Activated CD4-positive, alpha-beta T cell treated with anti-CD3 and anti-CD28 coated beads, Interleukin-2, amount 10 ng/mL, durations not matched to agents 24 days and 14 days (primary cell): ENCODE measurements at regions not wholly inside any gene's neighbourhood (a gene's known extent, or its start where the extent isn't known, plus 50 kb on each side); places are given as distances from the start of the nearest gene placed in this dataset.

Experiments used
- DNase-seq: peaks from one replicate; pipeline ENCODE4 v3.0.0; 2022
- H3K27ac Mint-ChIP-seq: one replicate; pipeline ENCODE4 v1.8.0; 2022; ENCODE audit warnings: mild to moderate bottlenecking, mixed read lengths
- H3K27me3 Mint-ChIP-seq: one replicate; pipeline ENCODE4 v1.8.0; 2022; ENCODE audit warnings: mixed read lengths
- H3K36me3 Mint-ChIP-seq: one replicate; pipeline ENCODE4 v1.8.0; 2022; ENCODE audit warnings: low read depth, mild to moderate bottlenecking, mixed read lengths
- H3K4me1 Mint-ChIP-seq: one replicate; pipeline ENCODE4 v1.8.0; 2021; ENCODE audit warnings: mixed read lengths
- H3K4me3 Mint-ChIP-seq: one replicate; pipeline ENCODE4 v1.8.0; 2022; ENCODE audit warnings: mild to moderate bottlenecking, moderate library complexity, mixed read lengths
- H3K9me3 Mint-ChIP-seq: one replicate; pipeline ENCODE4 v1.8.0; 2021; ENCODE audit warnings: mixed read lengths
- intact Hi-C: fragments of 100-400 bp; cut with micrococcal nuclease; formaldehyde crosslinking; loops from one replicate; pipeline ENCODE4 v1.15.1; 2023

DNA sequence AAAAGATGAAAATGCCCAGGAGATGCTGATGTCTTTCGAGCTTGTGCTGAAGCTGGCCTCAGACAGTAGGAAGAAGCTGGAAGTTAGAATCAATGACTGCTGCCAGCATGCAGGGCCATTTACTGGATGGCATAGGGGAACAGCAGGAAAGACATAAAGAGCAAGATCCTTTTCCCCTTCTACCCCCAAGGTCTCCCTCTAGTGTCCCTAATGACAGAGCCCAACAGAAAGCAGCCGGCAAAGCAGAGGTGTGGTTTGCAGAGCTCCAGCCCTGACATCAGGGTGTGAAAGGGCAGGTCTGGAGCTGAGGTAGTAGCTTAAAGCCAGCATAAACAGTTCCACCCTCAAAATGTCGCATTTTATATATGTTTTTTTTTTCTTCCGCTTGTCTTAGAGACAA is 1560.7 kb upstream of the TMEM132C start:
- Mint-ChIP-seq H3K4me3 (no peak overlapping the region), H3K27ac (no peak overlapping the region), H3K36me3 (no peaks in the 10 kb centered on the region), H3K9me3 (peaks cover 4% of the 10 kb centered on the region), H3K27me3 (no peaks in the 10 kb centered on the region), H3K4me1 (no peaks in the 10 kb centered on the region)
- DNase-seq: no peak
- intact Hi-C loops: no loop called here

DNA sequence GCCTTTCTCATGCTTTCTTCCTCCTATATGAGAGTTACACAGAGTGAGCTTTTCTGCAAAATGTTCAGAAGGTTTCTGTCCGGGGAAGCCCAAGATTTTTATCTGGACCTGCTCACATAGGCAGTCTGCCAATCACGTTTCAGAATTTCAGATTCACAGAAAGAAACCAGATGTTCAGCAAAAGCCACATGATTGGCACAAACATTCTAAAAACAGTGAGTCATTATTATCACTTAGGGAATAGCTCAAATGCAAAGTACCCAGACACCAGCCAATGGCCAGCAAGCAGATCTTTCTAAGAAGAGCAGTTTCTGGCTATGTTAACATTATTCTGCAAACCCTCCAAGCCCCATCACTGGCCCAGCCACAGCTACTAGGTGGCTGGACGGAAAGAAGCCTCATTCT is 1558.5 kb upstream of the TMEM132C start:
- Mint-ChIP-seq H3K27me3 (no peaks in the 10 kb centered on the region), H3K36me3 (no peaks in the 10 kb centered on the region), H3K27ac (no peak overlapping the region), H3K4me3 (no peak overlapping the region), H3K4me1 (no peaks in the 10 kb centered on the region), H3K9me3 (peaks cover 4% of the 10 kb centered on the region)
- intact Hi-C loops: no loop called here
- DNase-seq: no peak

DNA sequence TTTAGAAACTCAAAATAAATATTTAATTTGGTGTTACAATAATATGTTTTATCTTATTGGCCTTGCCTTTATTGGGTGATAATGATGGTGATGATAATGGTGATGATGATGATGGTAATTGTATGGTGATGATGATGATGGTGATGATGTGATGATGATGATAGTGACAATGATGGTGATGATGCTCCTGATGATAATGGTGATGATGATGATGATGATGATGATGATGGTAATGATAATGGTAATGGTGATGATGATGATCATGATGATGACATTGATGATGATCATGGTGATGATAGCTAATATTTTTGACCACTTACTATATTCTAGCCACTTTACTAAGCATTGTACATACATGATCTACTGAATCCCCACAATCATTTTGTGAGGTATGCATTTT is 1548.6 kb upstream of the TMEM132C start:
- Mint-ChIP-seq H3K27me3 (no peaks in the 10 kb centered on the region), H3K4me3 (no peak overlapping the region), H3K4me1 (no peaks in the 10 kb centered on the region), H3K36me3 (no peaks in the 10 kb centered on the region), H3K9me3 (peaks cover 22% of the 10 kb centered on the region), H3K27ac (no peak overlapping the region)
- intact Hi-C loops: no loop called here
- no peak for DNase-seq

DNA sequence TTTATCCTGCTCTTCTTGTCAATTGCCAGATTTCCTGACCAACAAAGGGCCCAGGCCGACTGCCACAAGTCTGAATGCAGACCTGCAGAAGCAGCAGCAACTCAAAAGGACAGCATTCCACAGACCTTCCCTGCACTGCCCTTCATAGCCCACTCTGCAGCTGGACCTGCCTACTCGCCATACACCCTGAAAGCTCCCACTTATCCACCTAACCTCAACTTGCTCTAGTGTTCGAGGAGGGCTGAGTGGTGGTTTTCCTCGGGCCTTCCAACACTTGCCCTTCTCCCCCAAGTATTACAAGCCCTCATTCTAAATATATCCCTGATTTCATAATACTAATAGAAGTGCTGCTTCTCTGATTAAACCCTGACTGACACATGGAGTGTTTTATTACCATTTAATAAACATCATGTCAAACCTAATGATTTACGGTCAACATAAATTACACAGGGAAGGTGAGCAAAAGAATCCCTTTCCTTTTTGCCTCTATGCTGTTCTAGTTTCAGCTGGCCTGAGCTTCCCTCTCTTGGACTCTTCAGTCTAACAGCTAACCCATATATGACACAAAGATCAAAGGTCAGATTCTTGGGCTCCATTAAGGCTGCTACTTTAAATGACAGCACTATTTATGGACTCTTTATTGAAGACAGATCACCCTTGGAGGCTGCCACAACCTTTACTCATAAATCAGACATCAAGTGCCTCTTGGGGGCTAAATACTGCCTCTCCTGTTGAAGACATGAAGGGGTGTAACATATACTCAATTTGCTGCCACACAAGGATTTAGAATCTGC is 1546.9 kb upstream of the TMEM132C start:
- no peak overlapping the region for H3K4me3 Mint-ChIP-seq
- no peak for DNase-seq
- H3K27me3 Mint-ChIP-seq: no peaks in the 10 kb centered on the region
- intact Hi-C loops: no loop called here
- H3K9me3 Mint-ChIP-seq: peaks cover 17% of the 10 kb centered on the region
- H3K36me3 Mint-ChIP-seq: no peaks in the 10 kb centered on the region
- H3K4me1 Mint-ChIP-seq: no peaks in the 10 kb centered on the region
- H3K27ac Mint-ChIP-seq: no peak overlapping the region

DNA sequence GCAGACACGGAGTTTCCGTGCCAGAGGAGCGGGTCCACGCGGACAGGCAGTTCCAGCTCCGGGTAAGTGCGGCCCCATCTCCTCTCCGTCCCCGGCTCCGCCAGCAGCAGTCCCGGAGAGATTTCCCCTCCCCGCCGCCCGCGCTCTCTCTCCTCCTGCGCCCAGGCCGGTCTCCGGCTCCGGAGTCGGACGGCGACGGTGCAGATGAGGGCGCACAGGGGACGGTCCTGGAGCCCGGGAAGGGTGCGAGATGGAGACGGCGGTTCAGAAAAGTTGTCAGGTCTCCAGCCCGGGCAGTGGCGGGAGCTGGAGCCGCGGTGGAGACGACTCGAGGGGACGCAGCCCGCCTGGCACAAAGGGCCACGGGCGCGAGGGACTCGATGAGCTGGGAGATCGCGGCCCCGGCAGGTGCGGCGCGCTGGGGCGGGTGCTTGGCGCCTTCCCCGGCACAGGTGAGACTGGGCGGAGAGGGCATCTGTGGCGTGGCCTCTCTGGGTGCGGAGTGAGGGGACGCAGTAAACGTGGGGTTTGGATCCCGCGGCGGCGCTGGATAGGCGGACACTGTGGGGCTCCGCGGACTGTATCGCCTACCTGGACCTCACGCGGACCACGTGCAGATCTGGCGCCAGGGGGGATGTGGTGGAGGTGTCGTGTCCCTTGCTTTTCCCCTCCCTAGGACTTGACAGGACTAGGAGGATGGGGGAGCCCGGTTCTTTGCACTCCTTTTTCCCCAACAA is 1540.3 kb upstream of the TMEM132C start:
- intact Hi-C loops: no loop called here

DNA sequence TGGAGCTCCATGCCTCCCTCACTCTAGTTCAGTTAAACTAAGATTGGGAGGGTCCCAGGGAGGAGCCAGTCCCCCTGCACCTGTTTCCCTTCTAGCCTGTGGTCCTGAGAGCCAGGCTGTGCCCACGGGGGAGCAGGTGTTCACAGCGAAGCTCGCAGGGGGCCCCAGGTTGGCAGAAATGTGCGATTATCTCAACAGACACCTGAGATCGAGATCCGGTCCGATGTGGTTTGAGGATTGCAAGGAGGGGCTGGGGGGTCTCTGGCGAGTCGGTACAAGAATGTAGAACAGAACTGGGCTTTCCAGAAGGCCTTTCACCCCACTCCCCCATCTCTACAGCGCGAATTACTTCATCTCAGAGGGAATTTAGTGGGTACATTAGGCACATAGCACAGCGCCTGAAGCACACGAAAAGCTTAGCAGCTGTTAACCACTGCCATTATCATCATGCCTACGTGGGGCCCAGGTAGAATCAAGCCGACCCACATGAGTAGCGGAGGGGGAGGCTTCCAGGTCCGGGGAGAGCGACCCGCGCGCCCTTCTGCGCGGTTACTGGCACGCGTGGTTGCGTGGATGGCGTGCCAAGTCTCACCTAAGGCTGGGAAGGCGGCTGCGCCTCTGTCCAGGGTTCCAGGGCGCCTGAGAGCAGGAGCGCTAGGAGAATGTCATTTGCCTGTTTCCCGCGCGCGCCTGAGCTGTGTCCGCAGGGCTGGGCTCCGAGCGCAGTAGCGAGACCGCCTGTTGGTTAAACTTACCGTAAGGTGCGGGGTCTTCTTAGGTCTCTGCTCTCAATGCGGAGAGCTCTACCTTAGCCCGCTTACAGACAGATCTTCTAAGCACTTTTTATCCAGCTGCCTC is 1539.5 kb upstream of the TMEM132C start:
- peaks cover 18% of the 10 kb centered on the region for H3K27me3 Mint-ChIP-seq
- H3K9me3 Mint-ChIP-seq: no peaks in the 10 kb centered on the region
- H3K4me3 Mint-ChIP-seq: no peak overlapping the region
- no peaks in the 10 kb centered on the region for H3K36me3 Mint-ChIP-seq
- intact Hi-C loops: no loop called here
- no peak overlapping the region for H3K27ac Mint-ChIP-seq
- no peaks in the 10 kb centered on the region for H3K4me1 Mint-ChIP-seq
- DNase-seq: no peak

More for the DNA sequence above, 1540.3 kb upstream of the TMEM132C start:
- no peak for DNase-seq
- Mint-ChIP-seq H3K27ac (no peak overlapping the region), H3K4me1 (no peaks in the 10 kb centered on the region), H3K36me3 (no peaks in the 10 kb centered on the region), H3K27me3 (peaks cover 18% of the 10 kb centered on the region), H3K4me3 (no peak overlapping the region), H3K9me3 (no peaks in the 10 kb centered on the region)

DNA sequence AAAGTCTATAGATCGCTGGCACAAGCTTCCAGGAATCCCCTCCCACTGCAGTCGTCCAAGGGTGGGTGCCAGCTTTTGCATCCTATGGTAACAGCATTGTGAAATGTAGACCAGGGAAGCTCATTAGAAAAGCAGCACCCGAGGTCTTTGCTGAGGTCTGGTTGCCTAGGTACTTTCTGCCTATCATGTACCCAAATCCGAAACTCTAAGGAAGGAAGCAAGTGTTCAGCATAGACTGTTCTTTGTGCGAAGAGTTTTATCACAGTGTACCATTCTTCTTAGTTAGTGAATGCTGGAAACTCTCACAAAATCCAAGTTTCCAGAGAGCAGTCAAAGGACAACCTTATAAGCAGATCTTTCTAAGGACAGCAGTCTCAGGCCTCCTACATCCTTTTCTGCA is 1532.7 kb upstream of the TMEM132C start:
- no peak overlapping the region for H3K27ac Mint-ChIP-seq
- intact Hi-C loops: no loop called here

DNA sequence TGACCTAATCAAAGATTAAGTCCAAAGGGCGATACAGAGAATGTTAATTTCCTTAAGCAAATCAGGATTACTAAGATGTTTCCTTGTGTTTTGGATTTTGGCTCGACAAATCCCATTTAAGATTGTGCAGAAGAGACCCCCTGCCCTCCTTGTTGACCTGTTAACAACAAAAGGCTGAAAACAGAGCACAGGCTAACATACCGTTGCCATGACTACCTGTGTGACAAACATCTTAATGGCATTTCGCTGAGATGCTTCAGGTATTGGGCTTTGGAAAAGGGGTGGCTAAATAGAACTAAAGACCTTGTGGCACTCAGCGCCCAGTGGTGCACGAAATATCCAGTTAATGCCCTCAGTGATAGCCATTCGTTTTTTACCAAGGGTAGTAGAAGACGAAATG is 1532.3 kb upstream of the TMEM132C start:
- no peak overlapping the region for H3K4me3 Mint-ChIP-seq
- no peaks in the 10 kb centered on the region for H3K4me1 Mint-ChIP-seq
- H3K9me3 Mint-ChIP-seq: no peaks in the 10 kb centered on the region
- no peak overlapping the region for H3K27ac Mint-ChIP-seq
- no peaks in the 10 kb centered on the region for H3K36me3 Mint-ChIP-seq
- intact Hi-C loops: no loop called here
- no peaks in the 10 kb centered on the region for H3K27me3 Mint-ChIP-seq
- no peak for DNase-seq

More for the DNA sequence above, 1532.7 kb upstream of the TMEM132C start:
- Mint-ChIP-seq H3K4me3 (no peak overlapping the region), H3K9me3 (no peaks in the 10 kb centered on the region), H3K27me3 (no peaks in the 10 kb centered on the region), H3K36me3 (no peaks in the 10 kb centered on the region), H3K4me1 (no peaks in the 10 kb centered on the region)
- DNase-seq: no peak

DNA sequence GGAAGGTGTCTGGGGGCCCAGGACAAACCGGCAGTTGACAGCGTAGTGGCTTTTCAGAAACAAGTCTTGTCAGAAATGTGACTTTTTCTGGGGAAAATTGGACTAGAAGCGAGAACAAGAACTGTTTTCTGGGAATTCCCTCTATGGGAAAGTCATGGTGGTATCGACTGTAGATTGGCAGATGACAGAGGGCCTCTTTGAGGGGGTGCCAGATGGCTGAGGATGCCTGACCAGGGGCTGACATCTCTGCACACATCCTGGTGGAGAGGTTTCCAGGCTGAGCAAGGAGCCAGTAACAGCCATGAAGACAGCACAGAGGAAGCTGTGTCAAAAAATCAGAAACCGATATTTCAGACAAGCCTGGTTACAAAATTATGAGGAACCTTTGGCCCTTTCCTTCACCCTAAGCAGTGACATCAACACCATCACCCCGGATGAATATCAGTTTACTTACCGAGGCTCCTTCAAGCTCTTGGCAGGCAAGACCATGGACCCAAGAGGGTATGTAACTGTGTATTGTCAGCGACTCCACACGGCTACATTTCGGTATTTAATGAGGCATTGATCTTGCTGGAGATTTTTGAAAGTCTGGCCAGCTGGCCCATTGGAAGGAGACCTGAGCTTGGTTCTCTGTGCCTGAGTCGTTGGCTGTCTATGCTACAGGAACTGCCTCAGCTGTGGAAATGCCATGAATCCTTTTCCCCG is 1525.3 kb upstream of the TMEM132C start:
- intact Hi-C loops: no loop called here
- no peaks in the 10 kb centered on the region for H3K27me3 Mint-ChIP-seq
- no peaks in the 10 kb centered on the region for H3K9me3 Mint-ChIP-seq
- H3K4me1 Mint-ChIP-seq: no peaks in the 10 kb centered on the region
- H3K36me3 Mint-ChIP-seq: no peaks in the 10 kb centered on the region
- H3K27ac Mint-ChIP-seq: no peak overlapping the region
- no peak for DNase-seq
- no peak overlapping the region for H3K4me3 Mint-ChIP-seq

DNA sequence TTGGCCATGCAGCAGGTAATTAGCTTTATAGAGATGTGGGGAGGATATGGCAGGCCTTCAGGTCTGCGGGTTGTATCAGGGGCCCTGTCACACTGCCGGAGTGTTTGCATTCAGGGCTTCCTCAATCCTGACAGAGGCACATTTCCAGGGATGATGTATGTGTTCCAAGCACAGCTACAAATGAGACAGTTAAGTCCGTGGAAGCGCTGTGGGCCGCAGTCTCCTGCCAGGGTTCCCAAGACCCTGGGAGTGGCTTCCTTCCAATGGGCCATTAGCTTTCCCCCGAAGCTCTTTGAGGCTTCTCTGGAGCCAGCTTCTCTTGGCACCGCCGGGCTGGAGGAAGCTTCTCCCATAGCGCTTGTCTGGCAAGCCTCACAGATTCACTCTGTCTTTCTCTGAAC is 1524.7 kb upstream of the TMEM132C start:
- Mint-ChIP-seq H3K4me1 (no peaks in the 10 kb centered on the region), H3K36me3 (no peaks in the 10 kb centered on the region), H3K9me3 (no peaks in the 10 kb centered on the region), H3K27ac (no peak overlapping the region), H3K27me3 (no peaks in the 10 kb centered on the region), H3K4me3 (no peak overlapping the region)
- intact Hi-C loops: no loop called here
- no peak for DNase-seq

DNA sequence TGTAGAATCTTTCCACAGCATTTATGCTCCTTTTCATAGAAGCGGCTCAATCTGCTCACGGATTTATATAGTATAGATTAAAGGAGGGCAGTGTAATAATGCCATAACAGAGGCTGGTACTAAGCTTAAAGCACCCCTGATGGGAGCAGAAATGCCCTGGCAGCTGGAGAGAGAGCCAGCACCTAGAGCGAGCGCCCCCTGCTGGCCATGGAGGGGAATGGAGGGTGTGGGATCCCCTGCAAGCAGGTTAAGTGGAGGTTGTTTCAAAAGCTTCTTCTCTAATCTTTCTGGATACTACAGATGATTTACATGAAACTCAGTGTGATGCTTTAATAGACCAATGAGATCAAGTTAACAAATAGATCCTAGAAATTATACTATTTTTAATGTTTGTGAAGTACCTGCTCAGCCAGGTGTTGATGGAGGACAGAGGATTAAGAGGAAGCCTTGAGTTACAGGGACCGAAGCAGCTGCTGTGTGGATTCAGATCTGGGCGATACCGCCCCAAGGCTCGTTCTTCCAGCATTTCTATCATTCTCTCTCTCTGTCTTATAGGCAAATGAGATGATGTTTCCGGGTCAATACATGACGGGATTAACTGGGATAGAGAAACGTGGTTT is 1519.3 kb upstream of the TMEM132C start:
- Mint-ChIP-seq H3K27ac (no peak overlapping the region), H3K9me3 (no peaks in the 10 kb centered on the region), H3K27me3 (no peaks in the 10 kb centered on the region), H3K36me3 (no peaks in the 10 kb centered on the region), H3K4me3 (no peak overlapping the region), H3K4me1 (no peaks in the 10 kb centered on the region)
- intact Hi-C loops: no loop called here
- DNase-seq: peak; percentile 83

DNA sequence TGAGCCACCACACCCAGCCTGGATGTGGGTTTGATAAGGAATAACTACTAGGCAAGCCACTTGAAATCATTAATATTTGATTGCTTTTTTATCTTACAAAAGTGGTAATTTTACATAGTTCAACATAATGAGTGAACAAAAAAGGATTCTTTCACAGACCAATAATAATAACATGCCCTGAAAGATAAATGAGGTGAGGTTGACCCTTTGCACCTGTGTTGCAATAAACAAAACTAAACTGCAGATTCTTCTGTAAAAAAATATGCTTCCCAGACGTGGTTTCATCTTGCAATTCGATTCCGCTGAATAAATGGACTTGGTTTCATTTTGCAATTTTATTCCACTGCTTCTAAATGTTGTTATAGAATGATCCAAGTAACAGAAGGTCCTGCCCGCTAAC is 1514.9 kb upstream of the TMEM132C start:
- no peak overlapping the region for H3K27ac Mint-ChIP-seq
- H3K4me3 Mint-ChIP-seq: no peak overlapping the region
- intact Hi-C loops: no loop called here
- no peaks in the 10 kb centered on the region for H3K27me3 Mint-ChIP-seq
- H3K36me3 Mint-ChIP-seq: no peaks in the 10 kb centered on the region
- no peak for DNase-seq
- no peaks in the 10 kb centered on the region for H3K9me3 Mint-ChIP-seq
- no peaks in the 10 kb centered on the region for H3K4me1 Mint-ChIP-seq

DNA sequence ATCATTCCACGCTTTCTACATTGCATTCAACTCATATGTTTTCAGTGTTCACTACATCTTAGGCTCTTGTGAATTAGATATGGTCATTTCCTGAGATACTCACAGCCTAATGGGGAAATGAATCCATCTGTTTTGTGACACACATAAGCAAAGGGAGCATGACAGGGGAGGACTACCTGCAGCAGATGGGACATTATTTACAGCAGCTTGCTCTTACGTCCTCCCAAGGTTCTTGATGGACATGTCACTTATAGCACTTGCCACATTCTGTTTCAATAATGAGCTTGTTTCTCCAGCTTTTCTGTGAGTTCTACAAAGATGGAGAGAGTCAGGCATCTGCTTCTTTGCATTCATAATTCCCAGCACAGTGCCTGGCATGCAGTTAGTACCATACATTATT is 1509.6 kb upstream of the TMEM132C start:
- H3K36me3 Mint-ChIP-seq: no peaks in the 10 kb centered on the region
- H3K4me3 Mint-ChIP-seq: no peak overlapping the region
- H3K27me3 Mint-ChIP-seq: no peaks in the 10 kb centered on the region
- intact Hi-C loops: no loop called here
- peaks cover 14% of the 10 kb centered on the region for H3K9me3 Mint-ChIP-seq
- H3K4me1 Mint-ChIP-seq: peaks cover 6% of the 10 kb centered on the region
- DNase-seq: no peak
- H3K27ac Mint-ChIP-seq: no peak overlapping the region
